PC-9 (cell line): ENCODE measurements at regions not wholly inside any gene's neighbourhood (a gene's known extent, or its start where the extent isn't known, plus 50 kb on each side); places are given as distances from the start of the nearest gene placed in this dataset.
"Not testable (repeated sequence)": the region's sequence is repeated elsewhere in the genome, so short reads cannot be mapped to it uniquely, and the experiment has no call there.

Experiments used
- BruUV-seq: library from RNA; stranded (reverse); fragments of 400-500 nt; replicated peaks from 2 replicates; lab custom pipeline; 2021; lab: Mats Ljungman, UMichigan
- CTCF ChIA-PET: fragments of 300-600 bp; sonication (Branson Sonifier 250); formaldehyde crosslinking; loops from one replicate; lab custom pipeline; 2022; ENCODE audit warnings: antibody characterized with exemption; lab: Charles Lee
- POLR2A ChIA-PET: fragments of 300-600 bp; sonication (Branson Sonifier 250); formaldehyde crosslinking; loops from one replicate; lab custom pipeline; 2022; ENCODE audit warnings: antibody characterized with exemption; ENCODE audit not compliant: unreplicated experiment; lab: Charles Lee
- DNase-seq, 2 experiments: peaks; one replicate each; pipeline versions ENCODE4 v3.0.0 to v3.0.0-alpha.2; 2015 to 2022; ENCODE audit warnings: mixed read lengths in 1 of 2
- H2AFZ ChIP-seq: fragments of 200-600 bp; sonication (generic); 2 replicates; pipeline ENCODE4 v1.8.1; 2017; ENCODE audit warnings: antibody characterized with exemption
- H3F3A ChIP-seq: fragments of 200-600 bp; sonication (generic); 2 replicates; pipeline ENCODE4 v1.8.1; 2017; ENCODE audit warnings: antibody characterized with exemption, mild to moderate bottlenecking, low read depth; ENCODE audit not compliant: insufficient read depth
- H3K27ac ChIP-seq: fragments of 200-600 bp; sonication (generic); 2 replicates; pipeline ENCODE4 v1.6.1; 2016; ENCODE audit warnings: mixed run types
- H3K27me3 ChIP-seq: fragments of 200-600 bp; sonication (generic); 2 replicates; pipeline ENCODE4 v1.6.1; 2016; ENCODE audit warnings: low read depth, mixed run types; ENCODE audit not compliant: insufficient read depth
- H3K36me3 ChIP-seq: fragments of 200-600 bp; sonication (generic); 2 replicates; pipeline ENCODE4 v1.6.1; 2016; ENCODE audit warnings: low read depth, mixed run types
- H3K4me1 ChIP-seq: fragments of 200-600 bp; sonication (generic); replicated peaks from 2 replicates; pipeline ENCODE4 v1.6.1; 2016; ENCODE audit warnings: mixed run types; ENCODE audit not compliant: insufficient read depth
- H3K4me2 ChIP-seq: fragments of 200-600 bp; sonication (generic); 2 replicates; pipeline ENCODE4 v1.6.1; 2017; ENCODE audit warnings: mixed run types
- H3K4me3 ChIP-seq: fragments of 200-600 bp; sonication (generic); 2 replicates; pipeline ENCODE4 v1.6.1; 2016; ENCODE audit warnings: mixed run types
- H3K79me2 ChIP-seq: fragments of 200-600 bp; sonication (generic); 2 replicates; pipeline ENCODE4 v1.6.1; 2017; ENCODE audit warnings: low read depth, mixed run types
- H3K9me2 ChIP-seq: fragments of 200-600 bp; sonication (generic); 2 replicates; pipeline ENCODE4 v1.8.1; 2017; ENCODE audit warnings: mild to moderate bottlenecking; ENCODE audit not compliant: insufficient read depth
- H3K9me3 ChIP-seq: fragments of 200-600 bp; sonication (generic); 2 replicates; pipeline ENCODE4 v1.8.1; 2016; ENCODE audit warnings: low read depth; ENCODE audit not compliant: insufficient read depth
- H4K20me1 ChIP-seq: fragments of 200-600 bp; sonication (generic); 2 replicates; pipeline ENCODE4 v1.8.1; 2017; ENCODE audit not compliant: insufficient read depth
- CTCF ChIP-seq: fragments of 200-600 bp; sonication (generic); conservative IDR thresholded peaks from 2 replicates; pipeline ENCODE4 v1.6.1; 2017; ENCODE audit warnings: mixed run types, antibody characterized with exemption, mild to moderate bottlenecking, moderate library complexity
- EZH2 ChIP-seq: fragments of 200-600 bp; sonication (generic); IDR thresholded peaks from 2 replicates; pipeline ENCODE4 v1.8.0; 2017; ENCODE audit warnings: antibody characterized with exemption, low read depth
- intact Hi-C: fragments of 100-400 bp; cut with micrococcal nuclease; formaldehyde crosslinking; loops from one replicate; pipeline ENCODE4 v1.10.0; 2022; ENCODE audit not compliant: unreplicated experiment

GRCh38 chr7:26944501-26945358, 80.3 kb upstream of the SKAP2 start:
- Histone ChIP-seq H3K9me2 (no peaks in the 10 kb centered on the region; the same call in 1 of the 2 replicates), H3K4me3 (no peak overlapping the region), H3F3A (no peaks in the 10 kb centered on the region), H3K27ac (no peak overlapping the region), H3K4me1 (no peaks in the 10 kb centered on the region), H3K4me2 (no peak overlapping the region), H3K79me2 (no peaks in the 10 kb centered on the region), H2AFZ (no peak overlapping the region), H4K20me1 (no peaks in the 10 kb centered on the region), H3K9me3 (no peaks in the 10 kb centered on the region), H3K36me3 (no peaks in the 10 kb centered on the region), H3K27me3 (no peaks in the 10 kb centered on the region)
- intact Hi-C loops: no loop called here
- BruUV-seq: no TSS peak
- DNase-seq: no peak
- ChIA-PET POLR2A (no interaction called here), CTCF (no interaction called here)
- TF ChIP-seq EZH2: no peak
- no peak for TF ChIP-seq CTCF

GRCh38 chr7:26937939-26938623, 73.7 kb upstream of the SKAP2 start:
- Histone ChIP-seq H3K4me1 (no peaks in the 10 kb centered on the region), H3K36me3 (no peaks in the 10 kb centered on the region), H3K4me3 (no peak overlapping the region), H3K27me3 (no peaks in the 10 kb centered on the region), H3K27ac (no peak overlapping the region), H4K20me1 (no peaks in the 10 kb centered on the region), H3K79me2 (no peaks in the 10 kb centered on the region), H2AFZ (peak overlapping the region; percentile 39), H3K9me3 (peaks cover 5% of the 10 kb centered on the region; the same call in 1 of the 2 replicates), H3K4me2 (no peak overlapping the region), H3F3A (no peaks in the 10 kb centered on the region), H3K9me2 (no peaks in the 10 kb centered on the region)
- ChIA-PET CTCF (no interaction called here), POLR2A (no interaction called here)
- no peak for DNase-seq
- no peak for TF ChIP-seq EZH2
- intact Hi-C loops: no loop called here
- BruUV-seq: no TSS peak

GRCh38 chr7:26937306-26937705, 72.9 kb upstream of the SKAP2 start:
- Histone ChIP-seq H2AFZ (no peak overlapping the region), H3K36me3 (no peaks in the 10 kb centered on the region), H3K9me3 (peaks cover 5% of the 10 kb centered on the region; the same call in 1 of the 2 replicates), H3K27me3 (no peaks in the 10 kb centered on the region), H3K79me2 (no peaks in the 10 kb centered on the region), H3F3A (no peaks in the 10 kb centered on the region), H3K9me2 (no peaks in the 10 kb centered on the region), H3K4me3 (no peak overlapping the region), H3K27ac (no peak overlapping the region), H4K20me1 (no peaks in the 10 kb centered on the region), H3K4me2 (no peak overlapping the region), H3K4me1 (no peaks in the 10 kb centered on the region)
- BruUV-seq: no TSS peak
- CTCF ChIA-PET: no interaction called here
- POLR2A ChIA-PET: no interaction called here
- no peak for DNase-seq
- intact Hi-C loops: no loop called here
- TF ChIP-seq EZH2 (no peak), CTCF (no peak)

GRCh38 chr7:26932616-26933015, 68.2 kb upstream of the SKAP2 start:
- H3K9me3 ChIP-seq, H3K79me2 ChIP-seq, POLR2A ChIA-PET, intact Hi-C loops, CTCF ChIA-PET, H3K27me3 ChIP-seq, H3K4me3 ChIP-seq, H3K27ac ChIP-seq, H2AFZ ChIP-seq, H3K36me3 ChIP-seq, BruUV-seq, H3K9me2 ChIP-seq, H3K4me2 ChIP-seq, DNase-seq, H4K20me1 ChIP-seq, H3F3A ChIP-seq: not testable (repeated sequence)
- H3K4me1 ChIP-seq: peaks cover 11% of the 10 kb centered on the region; the same call in 1 of the 2 replicates
